GM12878 (cell line): ENCODE measurements at regions not wholly inside any gene's neighbourhood (a gene's known extent, or its start where the extent isn't known, plus 50 kb on each side); places are given as distances from the start of the nearest gene placed in this dataset.

ENCODE experiments used
- EP300 ChIP-seq, 2 experiments: fragments of 150-350 bp in 1 of 2; IDR thresholded peaks; 2 replicates each; pipeline ENCODE4 v1.6.1; 2011 to 2012; ENCODE audit warnings: low read depth in 2 of 2, low read length in 2 of 2, borderline replicate concordance in 1 of 2, improper control_type of control experiment in 1 of 2, inconsistent platforms in 1 of 2; ENCODE audit not compliant: control insufficient read depth in 1 of 2
- JUNB ChIP-seq: IDR thresholded peaks from 2 replicates; pipeline ENCODE4 v1.6.1; 2016; ENCODE audit warnings: antibody characterized with exemption, mild to moderate bottlenecking
- NFIC ChIP-seq: IDR thresholded peaks from 2 replicates; pipeline ENCODE4 v1.6.1; 2012; ENCODE audit warnings: low read depth, mild to moderate bottlenecking, inconsistent platforms, low read length, moderate library complexity
- POLR2A ChIP-seq: IDR thresholded peaks from 2 replicates; pipeline ENCODE4 v1.6.1; 2011; ENCODE audit warnings: low read depth, mild to moderate bottlenecking, low read length
- ZZZ3 ChIP-seq: IDR thresholded peaks from 2 replicates; pipeline ENCODE4 v1.6.1; 2011; ENCODE audit warnings: low read depth; ENCODE audit not compliant: control insufficient read depth, insufficient read length
- TF ChIP-seq, protein P1 (sequence below): IDR thresholded peaks from 2 replicates; pipeline ENCODE4 v1.6.1; 2012; ENCODE audit warnings: low read depth, low read length, improper control_type of control experiment

DNA sequence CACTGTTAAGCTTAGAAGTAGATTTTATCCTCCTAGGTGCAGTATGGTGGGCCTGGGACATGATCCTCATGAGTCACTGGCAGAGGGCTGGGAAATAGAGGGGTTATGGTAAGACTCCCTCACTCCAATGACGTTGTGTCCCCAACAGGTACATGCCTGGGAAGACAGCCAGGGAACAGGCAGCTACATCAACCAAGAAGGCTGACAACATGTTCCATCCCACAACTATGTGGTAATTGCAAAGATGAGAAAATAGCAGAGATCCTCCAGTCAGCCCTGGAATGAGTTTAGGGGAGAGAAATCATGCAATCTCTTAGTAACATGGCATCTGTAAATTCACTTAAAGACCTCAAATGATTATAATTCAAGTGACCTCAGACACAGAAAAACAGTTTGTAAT is 114.4 kb upstream of the LIFR start:
- TF ChIP-seq EP300 (IDR thresholded peaks at IDR 0.05; ENCODE audit: borderline replicate concordance in 1 of 2, control insufficient read depth in 1 of 2, low read depth in 2 of 2, low read length in 2 of 2): no peak
- no peak for TF ChIP-seq POLR2A
- no peak for TF ChIP-seq JUNB
- TF ChIP-seq NFIC: no peak
- TF ChIP-seq, protein P1, sequence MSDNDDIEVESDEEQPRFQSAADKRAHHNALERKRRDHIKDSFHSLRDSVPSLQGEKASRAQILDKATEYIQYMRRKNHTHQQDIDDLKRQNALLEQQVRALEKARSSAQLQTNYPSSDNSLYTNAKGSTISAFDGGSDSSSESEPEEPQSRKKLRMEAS: no peak
- no peak for TF ChIP-seq ZZZ3
